Anterior cingulate cortex (tissue), 58 donors: ENCODE measurements at regions not wholly inside any gene's neighbourhood (a gene's known extent, or its start where the extent isn't known, plus 50 kb on each side); places are given as distances from the start of the nearest gene placed in this dataset.
A peak's percentile ranks its signal among the peaks of the same experiment; 100 is the strongest.

Source experiments
- DNase-seq, 58 donors: peaks; one replicate each; lab custom pipeline; 2025; lab: John Stamatoyannopoulos, UW

GRCh38 chr13:85545771-85546170 lies 253.4 kb downstream of the SLITRK6 start:
- DNase-seq: no peak

DNA sequence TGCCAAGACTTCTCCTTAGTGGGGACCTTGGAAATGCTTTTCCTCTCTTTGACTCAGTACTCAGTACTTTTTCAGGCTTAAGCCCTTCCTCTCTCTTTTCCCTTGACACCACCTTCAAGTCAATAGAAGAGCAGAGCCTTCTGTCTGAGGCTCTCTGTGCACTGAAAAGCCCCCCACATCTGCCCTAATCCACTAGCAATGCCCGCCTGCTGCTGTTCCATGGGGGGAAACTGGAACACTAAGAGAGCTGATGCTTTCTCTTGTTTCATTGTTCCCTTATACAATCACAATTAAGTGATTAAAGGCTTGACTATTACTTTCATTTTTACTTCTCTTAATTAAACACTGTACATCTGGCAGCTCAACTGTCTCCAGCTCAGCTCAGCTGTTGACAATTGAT lies 254.5 kb downstream of the SLITRK6 start:
- DNase-seq: no peak

GRCh38 chr13:85543144-85543543 lies 256.1 kb downstream of the SLITRK6 start:
- DNase-seq: no peak

GRCh38 chr13:85541476-85541875 lies 257.7 kb downstream of the SLITRK6 start:
- no peak for DNase-seq

GRCh38 chr13:85538957-85539356 lies 260.3 kb downstream of the SLITRK6 start:
- DNase-seq: no peak

DNA sequence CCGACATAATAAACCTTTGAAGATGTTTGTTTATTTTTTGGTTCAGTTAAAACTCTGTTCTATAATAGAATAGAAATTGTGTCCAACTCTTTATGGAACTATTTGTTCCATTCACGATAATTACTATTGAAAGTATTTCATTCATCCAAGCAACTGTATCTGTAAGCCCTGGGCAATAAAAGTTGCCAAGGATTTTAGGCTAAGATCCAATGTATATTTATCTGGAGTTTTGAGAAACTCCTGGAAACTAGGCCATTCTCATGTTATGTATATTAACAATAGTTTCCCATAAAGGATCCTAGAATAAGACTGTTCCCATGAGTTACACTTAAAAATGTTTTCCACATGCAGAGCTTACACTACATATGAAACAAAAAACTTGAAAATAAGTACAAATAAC lies 261.6 kb downstream of the SLITRK6 start:
- DNase-seq: no peak

DNA sequence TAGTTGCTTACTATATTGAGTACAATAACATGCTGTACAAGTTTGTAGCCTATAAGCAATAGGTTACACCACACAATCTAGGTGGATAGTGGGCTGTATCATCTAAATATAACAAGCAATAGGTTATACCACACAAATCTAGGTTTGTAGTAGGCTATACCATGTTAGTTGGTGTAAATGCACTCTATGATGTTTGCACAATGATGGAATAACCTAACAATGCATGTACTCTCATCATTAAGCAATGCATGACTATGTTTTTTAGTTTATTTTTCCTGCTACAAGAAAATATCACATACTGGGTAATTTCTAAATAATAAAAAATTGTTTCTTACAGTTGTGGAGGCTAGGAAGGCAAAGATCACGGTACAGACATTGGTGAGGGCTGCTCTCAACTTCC lies 262.5 kb downstream of the SLITRK6 start:
- no peak for DNase-seq

GRCh38 chr13:85535316-85536084 lies 263.7 kb downstream of the SLITRK6 start:
- no peak for DNase-seq

DNA sequence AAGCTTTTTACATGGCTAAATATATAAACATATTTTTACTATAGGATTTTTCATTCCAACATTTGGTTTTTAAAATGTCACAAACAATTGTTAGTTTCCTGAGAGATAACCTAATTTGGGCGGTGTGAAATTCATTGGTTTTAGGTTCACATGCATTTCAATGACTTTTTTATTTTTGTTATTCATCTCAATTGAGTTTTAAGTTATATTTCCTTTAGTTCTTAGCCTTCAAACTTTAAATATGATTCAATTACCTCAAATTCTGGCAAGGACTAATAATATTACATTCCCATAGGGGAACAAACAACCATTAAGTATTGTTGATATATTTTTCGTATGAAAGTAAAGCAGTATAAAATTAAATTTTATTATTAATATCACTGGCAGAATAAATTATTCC lies 265.3 kb downstream of the SLITRK6 start:
- DNase-seq: no peak

DNA sequence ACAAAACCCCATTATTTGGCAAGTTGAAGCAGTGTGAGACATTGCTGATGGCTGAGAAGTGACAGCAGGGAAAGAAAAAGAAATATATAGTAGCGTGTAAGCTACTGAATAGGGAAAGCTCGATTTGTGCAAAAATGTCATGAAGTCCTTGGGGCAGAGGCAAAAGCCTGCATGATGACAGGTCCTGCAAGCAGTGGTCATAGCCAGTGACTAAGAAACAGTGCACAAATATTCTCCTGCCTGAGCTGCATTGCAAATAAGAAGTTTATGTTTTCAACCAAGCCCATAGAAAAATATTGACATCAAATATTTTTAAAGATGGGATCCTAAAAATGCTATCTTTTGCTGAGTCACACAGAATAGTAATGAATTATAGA lies 270.0 kb downstream of the SLITRK6 start:
- DNase-seq: no peak

GRCh38 chr13:85528491-85529217 lies 270.6 kb downstream of the SLITRK6 start:
- peak in 6 of 58 donors; percentile 5 to 51 (median 16) for DNase-seq

GRCh38 chr13:85527316-85527715 lies 271.9 kb downstream of the SLITRK6 start:
- DNase-seq: no peak

- no peak for DNase-seq
Measured at GRCh38 chr13:85525411-85525810, 273.8 kb downstream of the SLITRK6 start.

GRCh38 chr13:85521657-85522056 lies 277.6 kb downstream of the SLITRK6 start:
- no peak for DNase-seq

DNA sequence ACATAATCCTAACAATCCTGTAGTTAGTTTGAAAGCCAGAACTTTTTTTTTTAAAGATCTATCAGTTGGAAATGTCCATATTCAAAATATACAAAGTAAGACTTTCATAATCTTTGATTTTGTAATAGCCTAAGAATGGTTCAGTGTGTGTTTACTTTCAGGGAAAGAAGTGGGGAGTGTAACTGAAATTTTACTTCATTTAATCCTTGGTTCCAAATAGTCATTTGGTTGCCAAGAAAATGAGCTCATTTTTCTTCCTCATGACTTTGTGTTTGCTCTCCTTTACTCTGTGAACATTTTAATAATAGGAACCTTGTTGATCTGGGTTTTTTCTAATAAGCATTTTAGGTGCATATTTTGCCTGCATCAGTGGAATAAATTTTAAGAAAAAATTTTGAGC lies 278.8 kb downstream of the SLITRK6 start:
- DNase-seq: no peak

DNA sequence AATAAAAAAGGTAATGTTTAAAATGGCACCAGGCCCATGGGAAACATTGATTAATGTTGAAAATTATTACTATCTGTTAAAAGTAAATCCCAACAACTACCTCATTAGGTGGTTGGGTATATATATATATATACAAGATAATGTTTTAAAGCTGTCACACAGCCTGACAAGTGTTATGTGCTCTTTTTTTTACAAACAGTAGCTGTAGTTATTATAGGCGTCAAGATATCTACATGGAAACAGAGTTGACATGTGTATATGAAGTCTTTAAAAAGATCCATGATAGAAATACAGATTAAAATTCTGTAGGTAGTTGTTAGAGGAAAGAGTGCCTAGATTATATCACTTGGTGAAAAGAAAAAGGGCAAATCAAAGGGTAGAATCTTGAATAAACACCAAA lies 279.9 kb downstream of the SLITRK6 start:
- no peak for DNase-seq

DNA sequence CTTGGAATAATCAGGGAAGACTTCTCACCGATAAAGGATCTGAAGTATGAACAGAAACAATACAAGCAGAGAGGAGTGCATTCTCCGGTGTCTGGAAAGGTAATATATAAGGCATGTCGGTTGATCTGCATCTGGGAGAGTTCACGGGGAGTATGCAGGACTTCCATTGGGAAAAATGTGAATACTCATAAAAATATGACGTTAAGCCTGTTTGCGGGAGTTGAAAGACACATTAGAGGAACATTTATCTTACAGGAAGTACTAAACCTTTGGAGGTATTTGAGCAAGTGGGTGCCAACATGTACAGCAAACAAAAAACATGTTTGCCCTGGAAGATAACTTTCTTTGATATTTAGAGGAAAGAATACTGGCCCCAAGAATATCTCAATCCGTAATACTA lies 286.8 kb downstream of the SLITRK6 start:
- no peak for DNase-seq

DNA sequence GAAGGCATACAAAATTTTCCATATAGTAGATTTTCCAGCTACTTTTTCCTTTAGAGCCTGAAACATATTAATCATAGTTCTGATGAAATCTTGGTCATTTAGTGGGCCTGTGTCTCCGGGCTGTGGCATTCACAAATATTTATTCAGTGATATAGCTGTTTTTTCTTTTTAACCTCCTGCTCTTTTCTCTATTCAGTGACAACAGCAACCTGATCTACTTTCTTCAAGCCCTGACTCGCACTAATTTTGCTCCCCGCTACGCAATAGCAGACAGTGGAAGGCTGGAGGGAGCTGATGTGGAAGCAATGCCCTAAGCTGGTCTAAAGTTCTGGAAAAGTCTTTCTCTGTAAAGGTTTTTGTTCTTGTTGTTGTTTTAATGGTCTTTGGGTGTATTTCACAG lies 289.7 kb downstream of the SLITRK6 start:
- DNase-seq: no peak

DNA sequence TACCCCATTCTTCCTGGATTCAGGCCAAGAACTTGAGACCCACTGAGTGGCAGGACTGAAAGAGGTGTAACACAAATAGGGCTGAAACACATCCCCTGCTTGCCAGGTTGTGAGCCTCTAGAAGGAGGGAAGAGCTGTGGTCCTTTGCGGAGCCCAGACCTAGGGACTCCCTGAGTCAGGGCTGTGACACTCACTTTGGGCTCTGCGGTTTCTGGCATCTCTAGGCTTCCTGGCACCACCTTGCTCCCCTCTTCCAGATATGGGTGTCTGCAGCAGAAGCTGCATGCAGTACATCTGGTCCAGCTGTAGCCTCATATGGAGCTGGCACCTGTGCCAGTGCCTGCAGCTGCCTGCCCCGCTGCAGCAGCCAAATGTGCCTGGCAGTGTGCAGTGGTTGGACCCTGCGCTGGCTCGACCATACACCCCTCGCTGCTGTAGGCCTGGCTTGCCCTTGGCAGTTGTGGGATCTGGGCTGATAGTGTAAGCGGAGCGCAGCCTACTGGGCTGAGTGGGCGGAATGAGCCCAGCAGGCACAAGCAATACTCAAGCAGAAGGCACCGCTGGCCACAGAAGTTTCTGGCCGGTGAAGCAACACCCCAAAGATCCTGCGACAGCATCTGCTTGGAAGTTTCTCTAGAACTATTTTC lies 290.4 kb downstream of the SLITRK6 start:
- DNase-seq: no peak

- no peak for DNase-seq
Measured at GRCh38 chr13:85503797-85504196, 295.4 kb downstream of the SLITRK6 start.

DNA sequence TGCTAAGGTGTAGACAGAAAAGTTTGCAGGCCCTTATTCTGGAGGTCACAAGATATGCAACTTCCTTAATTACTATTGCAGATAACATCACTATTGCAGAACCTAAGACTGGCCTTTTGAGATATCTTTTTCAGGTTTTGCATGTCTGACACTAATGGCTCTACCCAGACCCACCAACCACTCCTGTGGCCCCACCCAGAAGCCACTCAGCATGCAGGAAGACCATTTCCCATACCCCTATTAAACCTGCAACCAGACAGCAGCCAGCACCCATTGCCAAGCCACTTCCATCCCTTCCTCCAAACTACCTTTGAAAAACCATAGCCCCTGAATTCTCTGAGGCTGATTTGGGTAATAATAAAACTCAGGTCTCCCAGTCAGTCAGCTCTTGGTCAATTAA lies 297.6 kb downstream of the SLITRK6 start:
- no peak for DNase-seq
